Endothelial cell of umbilical vein (primary cell): ENCODE measurements at regions not wholly inside any gene's neighbourhood (a gene's known extent, or its start where the extent isn't known, plus 50 kb on each side); places are given as distances from the start of the nearest gene placed in this dataset.

Source experiments
- BruUV-seq: library from RNA; stranded (reverse); fragments of 400-500 nt; replicated peaks from 2 replicates; lab custom pipeline; 2021; lab: Mats Ljungman, UMichigan
- CTCF ChIA-PET: fragments of 300-600, 350-600 bp; sonication (Branson Sonifier 250); formaldehyde crosslinking; loops from one replicate; lab custom pipeline; 2021; ENCODE audit warnings: antibody characterized with exemption, inconsistent platforms; lab: Charles Lee
- POLR2A ChIA-PET: fragments of 300-600, 350-600 bp; sonication (Branson Sonifier 250); formaldehyde crosslinking; loops from one replicate; lab custom pipeline; 2021; ENCODE audit warnings: antibody characterized with exemption, inconsistent platforms; lab: Charles Lee
- DNase-seq: peaks from one replicate; pipeline ENCODE4 v3.0.0-alpha.2; 2011; ENCODE audit warnings: low read depth, low spot score
- FAIRE-seq: peaks from 2 replicates; lab custom pipeline; 2011; peaks lifted over from hg19 to GRCh38; lab: Jason Lieb, UNC
- H2AFZ ChIP-seq: 2 replicates; pipeline ENCODE4 v1.6.0; 2012; ENCODE audit warnings: low read depth, low read length, control low read depth, inconsistent platforms
- H3K27ac ChIP-seq: 2 replicates; pipeline ENCODE4 v1.5.1; 2011; ENCODE audit warnings: low read depth, mild to moderate bottlenecking, control low read depth, low read length, moderate library complexity; ENCODE audit not compliant: insufficient read depth
- H3K27me3 ChIP-seq, 2 experiments: 2 replicates each; pipeline versions ENCODE4 v1.6.0 to v1.6.1; 2011; ENCODE audit warnings: low read length in 2 of 2, mixed read lengths in 1 of 2; ENCODE audit not compliant: control insufficient read depth in 2 of 2, insufficient read depth in 2 of 2
- H3K36me3 ChIP-seq, 2 experiments: 2 replicates in 1 of 2; 3 replicates in 1 of 2; pipeline ENCODE4 v1.5.1; 2011; ENCODE audit warnings: low read length in 2 of 2, mild to moderate bottlenecking in 1 of 2, moderate library complexity in 1 of 2; ENCODE audit not compliant: control insufficient read depth in 2 of 2, insufficient read depth in 2 of 2; ENCODE audit errors: extremely low read depth in 1 of 2
- H3K4me1 ChIP-seq: 3 replicates; pipeline ENCODE4 v1.5.1; 2011; ENCODE audit warnings: mild to moderate bottlenecking, low read length; ENCODE audit not compliant: control insufficient read depth, insufficient read depth; ENCODE audit errors: extremely low read depth
- H3K4me2 ChIP-seq: 2 replicates; pipeline ENCODE4 v1.6.1; 2011; ENCODE audit warnings: low read length, control low read depth, mixed read lengths; ENCODE audit not compliant: insufficient read depth
- H3K4me3 ChIP-seq, 3 experiments: fragments of 200-600 bp in 1 of 3; sonication (generic), shearing (Covaris generic) in 1 of 3; replicated peaks in 1 of 3; 2 replicates each; pipeline ENCODE4 v1.5.1; 2011 to 2016; ENCODE audit warnings: control low read depth in 3 of 3, low read length in 3 of 3, mild to moderate bottlenecking in 2 of 3, inconsistent platforms in 1 of 3, low read depth in 1 of 3, moderate library complexity in 1 of 3; ENCODE audit not compliant: insufficient read depth in 1 of 3
- H3K79me2 ChIP-seq: 2 replicates; pipeline ENCODE4 v1.6.0; 2012; ENCODE audit warnings: low read length, inconsistent platforms; ENCODE audit not compliant: control insufficient read depth, insufficient read depth
- H3K9ac ChIP-seq: replicated peaks from 2 replicates; pipeline ENCODE3; 2011; ENCODE audit warnings: low read length, control low read depth; ENCODE audit not compliant: insufficient read depth; ENCODE audit errors: extremely low read depth
- H3K9me1 ChIP-seq: replicated peaks from 3 replicates; pipeline ENCODE4 v1.6.0; 2011; ENCODE audit warnings: mild to moderate bottlenecking, low read length; ENCODE audit not compliant: control insufficient read depth, insufficient read depth; ENCODE audit errors: extremely low read depth
- H3K9me3 ChIP-seq: replicated peaks from 2 replicates; pipeline ENCODE4 v1.5.1; 2012; ENCODE audit warnings: low read length, inconsistent platforms; ENCODE audit not compliant: control insufficient read depth, insufficient read depth
- H4K20me1 ChIP-seq: replicated peaks from 2 replicates; pipeline ENCODE3; 2011; ENCODE audit warnings: mild to moderate bottlenecking, low read length; ENCODE audit not compliant: control insufficient read depth, insufficient read depth; ENCODE audit errors: extremely low read depth
- EZH2 ChIP-seq: IDR thresholded peaks from 2 replicates; pipeline ENCODE4 v1.6.1; 2012; ENCODE audit warnings: borderline replicate concordance, low read depth, mild to moderate bottlenecking, moderate library complexity, low read length, inconsistent platforms; ENCODE audit not compliant: severe bottlenecking
- FOS ChIP-seq: IDR thresholded peaks from 2 replicates; pipeline ENCODE4 v1.6.1; 2011; ENCODE audit warnings: mild to moderate bottlenecking, low read length, moderate library complexity, borderline replicate concordance; ENCODE audit not compliant: insufficient read depth
- GATA2 ChIP-seq: IDR thresholded peaks from 2 replicates; pipeline ENCODE4 v1.7.0; 2011; ENCODE audit warnings: low read depth, mild to moderate bottlenecking, moderate library complexity, mixed read lengths, low read length; ENCODE audit not compliant: insufficient read length, insufficient read depth
- MYC ChIP-seq: IDR thresholded peaks from one replicate; pipeline ENCODE4 v1.6.1; 2011; ENCODE audit warnings: mild to moderate bottlenecking, low read depth, low read length
- POLR2AphosphoS5 ChIP-seq: IDR thresholded peaks from 2 replicates; pipeline ENCODE4 v1.6.1; 2012; ENCODE audit warnings: low read depth, mild to moderate bottlenecking, control low read depth, low read length, moderate library complexity; ENCODE audit not compliant: insufficient read depth
- dilution Hi-C: fragments of 300-500 bp; cut with MboI; formaldehyde crosslinking; loops from one replicate; pipeline ENCODE4 v1.15.0; 2019; ENCODE audit warnings: low sequenced_read_pairs; ENCODE audit not compliant: extremely low pct_ligation_motif_present
- intact Hi-C: fragments of 100-400 bp; cut with micrococcal nuclease; formaldehyde crosslinking; loops from one replicate; pipeline ENCODE4 v1.10.0; 2022
- TF ChIP-seq, protein P1 (sequence below): IDR thresholded peaks from 2 replicates; pipeline ENCODE4 v1.6.1; 2011; ENCODE audit not compliant: insufficient read depth, insufficient read length
- TF ChIP-seq, protein P2 (sequence below), 2 donors: IDR thresholded peaks; 1 replicate in 1 of 2; 2 replicates in 1 of 2; pipeline ENCODE4 v1.5.1; 2011; ENCODE audit warnings: low read length in 2 of 2, mild to moderate bottlenecking in 2 of 2, moderate library complexity in 2 of 2, control low read depth in 1 of 2, inconsistent platforms in 1 of 2, low read depth in 1 of 2; ENCODE audit not compliant: insufficient read depth in 1 of 2; ENCODE audit errors: extremely low read depth in 1 of 2

DNA sequence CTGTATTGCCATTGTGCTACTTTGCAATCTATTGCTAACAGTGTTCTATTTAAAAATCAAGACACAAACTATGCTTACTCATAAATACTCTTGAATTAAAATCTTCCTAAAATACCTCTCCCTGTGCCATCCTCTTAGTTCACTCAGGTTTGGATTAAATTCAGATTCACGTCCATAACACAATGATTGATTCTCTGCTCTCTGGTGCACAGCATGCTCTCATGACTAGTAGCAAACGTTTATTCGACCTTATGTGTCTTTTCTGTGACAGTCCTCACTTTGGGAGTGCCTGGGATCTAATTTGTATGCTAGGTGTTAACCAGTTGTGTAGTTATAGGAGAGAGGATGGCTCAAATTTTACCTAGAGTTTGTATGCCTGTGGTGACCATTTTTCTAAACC lies 270.4 kb upstream of the FKBP1C start:
- H3K4me1 ChIP-seq, result no peaks in the 10 kb centered on the region
- no peak overlapping the region for H2AFZ ChIP-seq
- ChIA-PET POLR2A (no interaction called here), CTCF (no interaction called here)
- no peak overlapping the region for H3K4me3 ChIP-seq
- H3K79me2 ChIP-seq, result no peaks in the 10 kb centered on the region
- H3K36me3 ChIP-seq, result no peaks in the 10 kb centered on the region
- no peak overlapping the region for H3K4me2 ChIP-seq
- BruUV-seq, result no TSS peak
- H4K20me1 ChIP-seq, result no peaks in the 10 kb centered on the region
- TF ChIP-seq FOS (no peak), MYC (no peak), GATA2 (no peak), POLR2AphosphoS5 (no peak)
- TF ChIP-seq, protein P1, sequence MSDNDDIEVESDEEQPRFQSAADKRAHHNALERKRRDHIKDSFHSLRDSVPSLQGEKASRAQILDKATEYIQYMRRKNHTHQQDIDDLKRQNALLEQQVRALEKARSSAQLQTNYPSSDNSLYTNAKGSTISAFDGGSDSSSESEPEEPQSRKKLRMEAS, result no peak
- intact Hi-C loops, result no loop called here
- H3K9me1 ChIP-seq, result no peaks in the 10 kb centered on the region
- no peaks in the 10 kb centered on the region for H3K9me3 ChIP-seq
- dilution Hi-C loops, result no loop called here
- no peak for FAIRE-seq
- H3K9ac ChIP-seq, result no peak overlapping the region
- no peak overlapping the region for H3K27ac ChIP-seq
- no peak for DNase-seq
- H3K27me3 ChIP-seq, result no peaks in the 10 kb centered on the region

DNA sequence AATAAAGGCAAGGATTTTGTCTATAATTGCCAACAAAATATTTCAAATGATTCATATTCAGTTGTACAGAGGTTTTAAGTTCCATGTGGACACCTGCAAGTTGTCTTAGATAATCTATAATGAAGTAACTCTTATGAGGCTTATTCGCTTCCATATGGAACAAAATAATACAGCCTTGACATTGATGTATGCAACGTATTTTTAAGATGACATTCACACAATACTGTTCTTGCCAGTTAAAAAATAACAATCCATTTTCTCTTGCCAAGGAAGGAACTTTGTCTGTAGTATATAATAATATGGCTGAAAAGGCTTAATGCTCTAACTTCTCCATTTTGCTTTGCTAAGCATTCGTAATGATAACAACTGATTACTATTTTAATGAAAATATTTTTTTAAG lies 269.3 kb upstream of the FKBP1C start:
- dilution Hi-C loops (no loop called here), intact Hi-C loops (no loop called here)
- Histone ChIP-seq H4K20me1 (no peaks in the 10 kb centered on the region), H3K9ac (no peak overlapping the region), H3K4me3 (no peak overlapping the region), H2AFZ (no peak overlapping the region), H3K27ac (no peak overlapping the region), H3K4me2 (no peak overlapping the region), H3K9me1 (no peaks in the 10 kb centered on the region), H3K9me3 (no peaks in the 10 kb centered on the region), H3K4me1 (no peaks in the 10 kb centered on the region), H3K27me3 (no peaks in the 10 kb centered on the region), H3K36me3 (no peaks in the 10 kb centered on the region), H3K79me2 (no peaks in the 10 kb centered on the region)
- no peak for FAIRE-seq
- POLR2A ChIA-PET, result no interaction called here
- no peak for DNase-seq
- no TSS peak for BruUV-seq
- CTCF ChIA-PET, result no interaction called here
- TF ChIP-seq, protein P2, sequence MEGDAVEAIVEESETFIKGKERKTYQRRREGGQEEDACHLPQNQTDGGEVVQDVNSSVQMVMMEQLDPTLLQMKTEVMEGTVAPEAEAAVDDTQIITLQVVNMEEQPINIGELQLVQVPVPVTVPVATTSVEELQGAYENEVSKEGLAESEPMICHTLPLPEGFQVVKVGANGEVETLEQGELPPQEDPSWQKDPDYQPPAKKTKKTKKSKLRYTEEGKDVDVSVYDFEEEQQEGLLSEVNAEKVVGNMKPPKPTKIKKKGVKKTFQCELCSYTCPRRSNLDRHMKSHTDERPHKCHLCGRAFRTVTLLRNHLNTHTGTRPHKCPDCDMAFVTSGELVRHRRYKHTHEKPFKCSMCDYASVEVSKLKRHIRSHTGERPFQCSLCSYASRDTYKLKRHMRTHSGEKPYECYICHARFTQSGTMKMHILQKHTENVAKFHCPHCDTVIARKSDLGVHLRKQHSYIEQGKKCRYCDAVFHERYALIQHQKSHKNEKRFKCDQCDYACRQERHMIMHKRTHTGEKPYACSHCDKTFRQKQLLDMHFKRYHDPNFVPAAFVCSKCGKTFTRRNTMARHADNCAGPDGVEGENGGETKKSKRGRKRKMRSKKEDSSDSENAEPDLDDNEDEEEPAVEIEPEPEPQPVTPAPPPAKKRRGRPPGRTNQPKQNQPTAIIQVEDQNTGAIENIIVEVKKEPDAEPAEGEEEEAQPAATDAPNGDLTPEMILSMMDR (IDR thresholded peaks at IDR 0.05; ENCODE audit: extremely low read depth in 1 of 2, insufficient read depth in 1 of 2, low read depth in 1 of 2, low read length in 2 of 2), result no peak
- TF ChIP-seq, protein P1, result no peak
- TF ChIP-seq FOS (no peak), EZH2 (no peak), GATA2 (no peak), POLR2AphosphoS5 (no peak)
